SU-DHL-6 (cell line): ENCODE measurements at regions not wholly inside any gene's neighbourhood (a gene's known extent, or its start where the extent isn't known, plus 50 kb on each side); places are given as distances from the start of the nearest gene placed in this dataset.

Experiments used
- EZH2phosphoT487 ChIP-seq: fragments of 200-600 bp; sonication (generic), shearing (Covaris generic); conservative IDR thresholded peaks from 2 replicates; pipeline ENCODE4 v1.6.1; 2018; ENCODE audit warnings: mild to moderate bottlenecking, antibody characterized with exemption, low read length, moderate library complexity, mixed read lengths
- TF ChIP-seq, protein P1 (sequence below): fragments of 200-600 bp; sonication (generic); IDR thresholded peaks from one replicate; pipeline ENCODE4 v1.5.1; 2017; ENCODE audit warnings: antibody characterized with exemption, mild to moderate bottlenecking, low read length, moderate library complexity; ENCODE audit not compliant: insufficient read depth, poor library complexity, severe bottlenecking

GRCh38 chr11:116517584-116517983 lies 255.2 kb downstream of the BUD13 start:
- TF ChIP-seq, protein P1, sequence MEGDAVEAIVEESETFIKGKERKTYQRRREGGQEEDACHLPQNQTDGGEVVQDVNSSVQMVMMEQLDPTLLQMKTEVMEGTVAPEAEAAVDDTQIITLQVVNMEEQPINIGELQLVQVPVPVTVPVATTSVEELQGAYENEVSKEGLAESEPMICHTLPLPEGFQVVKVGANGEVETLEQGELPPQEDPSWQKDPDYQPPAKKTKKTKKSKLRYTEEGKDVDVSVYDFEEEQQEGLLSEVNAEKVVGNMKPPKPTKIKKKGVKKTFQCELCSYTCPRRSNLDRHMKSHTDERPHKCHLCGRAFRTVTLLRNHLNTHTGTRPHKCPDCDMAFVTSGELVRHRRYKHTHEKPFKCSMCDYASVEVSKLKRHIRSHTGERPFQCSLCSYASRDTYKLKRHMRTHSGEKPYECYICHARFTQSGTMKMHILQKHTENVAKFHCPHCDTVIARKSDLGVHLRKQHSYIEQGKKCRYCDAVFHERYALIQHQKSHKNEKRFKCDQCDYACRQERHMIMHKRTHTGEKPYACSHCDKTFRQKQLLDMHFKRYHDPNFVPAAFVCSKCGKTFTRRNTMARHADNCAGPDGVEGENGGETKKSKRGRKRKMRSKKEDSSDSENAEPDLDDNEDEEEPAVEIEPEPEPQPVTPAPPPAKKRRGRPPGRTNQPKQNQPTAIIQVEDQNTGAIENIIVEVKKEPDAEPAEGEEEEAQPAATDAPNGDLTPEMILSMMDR = no peak
- TF ChIP-seq EZH2phosphoT487 = no peak
